Activated naive CD4-positive, alpha-beta T cell treated with anti-CD3 and anti-CD28 coated beads, Interleukin-2, amount 50 U/mL, for 24 hours (primary cell): ENCODE measurements at regions not wholly inside any gene's neighbourhood (a gene's known extent, or its start where the extent isn't known, plus 50 kb on each side); places are given as distances from the start of the nearest gene placed in this dataset.

Experiments
- H3K27ac Mint-ChIP-seq: one replicate; pipeline ENCODE4 v1.8.0; 2021; ENCODE audit warnings: mild to moderate bottlenecking, mixed read lengths
- H3K27me3 Mint-ChIP-seq: one replicate; pipeline ENCODE4 v1.8.0; 2021; ENCODE audit warnings: mixed read lengths
- H3K36me3 Mint-ChIP-seq: one replicate; pipeline ENCODE4 v1.8.0; 2021; ENCODE audit warnings: mixed read lengths
- H3K4me1 Mint-ChIP-seq: one replicate; pipeline ENCODE4 v1.8.0; 2021; ENCODE audit warnings: mixed read lengths
- H3K4me3 Mint-ChIP-seq: one replicate; pipeline ENCODE4 v1.8.0; 2021; ENCODE audit warnings: mild to moderate bottlenecking, mixed read lengths
- H3K9me3 Mint-ChIP-seq: one replicate; pipeline ENCODE4 v1.8.0; 2021; ENCODE audit warnings: mixed read lengths

DNA sequence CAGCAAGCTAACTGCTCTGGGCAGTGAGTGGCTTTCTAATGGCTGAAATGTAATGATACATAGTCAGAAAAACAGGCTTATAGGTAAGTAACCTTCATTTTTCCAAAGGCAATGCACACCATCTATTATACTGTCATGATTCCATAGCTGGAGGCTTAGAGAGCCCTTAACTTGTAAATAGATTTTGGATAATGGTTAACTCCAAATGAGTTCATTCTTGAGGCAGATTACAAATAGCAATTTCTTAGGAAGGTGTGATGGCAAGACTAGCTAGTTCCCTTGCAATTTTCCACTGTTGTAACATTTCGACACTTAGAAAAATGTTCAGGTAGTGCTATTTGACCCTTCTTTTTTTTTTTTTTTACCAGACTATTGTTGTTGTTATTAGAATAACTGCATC is 789.8 kb upstream of the PCDH9 start:
- H3K9me3 Mint-ChIP-seq = peaks cover 12% of the 10 kb centered on the region
- H3K4me3 Mint-ChIP-seq = no peak overlapping the region
- H3K36me3 Mint-ChIP-seq = no peaks in the 10 kb centered on the region
- no peak overlapping the region for H3K27ac Mint-ChIP-seq
- no peaks in the 10 kb centered on the region for H3K4me1 Mint-ChIP-seq
- H3K27me3 Mint-ChIP-seq = no peaks in the 10 kb centered on the region

DNA sequence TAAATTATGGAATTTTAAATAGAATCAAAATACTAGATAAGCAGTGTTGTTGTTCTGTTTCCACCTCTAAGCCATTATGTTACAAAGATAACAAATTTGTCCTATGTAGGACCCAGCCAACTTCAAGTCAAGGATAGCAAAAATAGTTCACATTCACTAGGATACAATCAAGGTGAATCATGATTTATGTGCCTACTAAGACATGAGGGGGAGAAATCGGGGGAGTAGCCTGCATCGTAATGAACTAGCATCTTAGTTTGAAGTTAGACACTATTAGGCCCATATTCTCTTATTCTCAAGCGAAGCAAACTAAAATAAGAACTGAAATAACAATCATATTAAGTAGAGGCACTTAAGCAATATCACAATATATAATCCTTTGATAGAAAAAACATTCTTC is 779.4 kb upstream of the PCDH9 start:
- Mint-ChIP-seq H3K4me1 (no peaks in the 10 kb centered on the region), H3K36me3 (no peaks in the 10 kb centered on the region), H3K9me3 (peaks cover 7% of the 10 kb centered on the region), H3K4me3 (no peak overlapping the region), H3K27ac (no peak overlapping the region), H3K27me3 (no peaks in the 10 kb centered on the region)

DNA sequence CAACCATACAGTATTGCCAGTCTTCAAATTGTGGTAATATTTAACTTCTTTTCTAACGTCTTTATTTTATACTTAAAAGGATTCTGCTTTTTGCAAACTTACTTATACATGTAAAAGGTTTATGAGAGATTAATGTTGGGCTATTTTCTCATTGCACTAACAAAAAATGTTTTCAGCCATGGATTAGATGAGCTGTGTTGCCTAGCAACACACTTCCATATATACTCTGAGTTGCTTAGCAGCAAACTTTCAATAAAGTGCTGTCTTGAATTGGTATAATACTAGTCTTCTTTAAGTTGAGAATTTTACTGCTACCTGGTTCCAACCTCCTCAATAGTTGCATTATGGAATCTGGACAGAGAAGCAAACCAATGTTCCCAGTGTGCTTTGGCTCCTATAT is 777.4 kb upstream of the PCDH9 start:
- H3K27me3 Mint-ChIP-seq = no peaks in the 10 kb centered on the region
- H3K27ac Mint-ChIP-seq = no peak overlapping the region
- H3K36me3 Mint-ChIP-seq = no peaks in the 10 kb centered on the region
- H3K4me1 Mint-ChIP-seq = no peaks in the 10 kb centered on the region
- H3K9me3 Mint-ChIP-seq = peaks cover 11% of the 10 kb centered on the region
- no peak overlapping the region for H3K4me3 Mint-ChIP-seq

DNA sequence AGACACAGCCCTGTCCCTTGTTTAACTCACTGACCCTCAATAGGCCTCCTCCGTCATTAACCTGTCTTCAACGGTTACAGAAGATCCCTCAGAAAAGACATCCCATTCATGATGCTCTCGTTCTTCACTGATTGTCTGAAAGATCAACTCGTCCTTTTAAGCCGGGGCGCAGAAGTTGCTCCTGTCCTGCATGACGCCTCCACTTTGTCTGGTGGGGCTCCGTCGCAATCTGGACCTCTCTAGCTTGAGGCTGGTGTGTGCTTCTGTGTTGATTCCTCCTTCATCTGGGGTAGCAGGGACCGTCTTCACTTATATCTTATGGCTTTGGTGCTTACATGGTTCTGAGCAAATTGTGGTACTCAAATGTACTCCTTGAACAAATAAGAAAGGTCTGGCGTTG is 766.0 kb upstream of the PCDH9 start:
- H3K4me3 Mint-ChIP-seq = no peak overlapping the region
- no peaks in the 10 kb centered on the region for H3K27me3 Mint-ChIP-seq
- no peaks in the 10 kb centered on the region for H3K36me3 Mint-ChIP-seq
- peaks cover 5% of the 10 kb centered on the region for H3K9me3 Mint-ChIP-seq
- no peaks in the 10 kb centered on the region for H3K4me1 Mint-ChIP-seq
- H3K27ac Mint-ChIP-seq = no peak overlapping the region

DNA sequence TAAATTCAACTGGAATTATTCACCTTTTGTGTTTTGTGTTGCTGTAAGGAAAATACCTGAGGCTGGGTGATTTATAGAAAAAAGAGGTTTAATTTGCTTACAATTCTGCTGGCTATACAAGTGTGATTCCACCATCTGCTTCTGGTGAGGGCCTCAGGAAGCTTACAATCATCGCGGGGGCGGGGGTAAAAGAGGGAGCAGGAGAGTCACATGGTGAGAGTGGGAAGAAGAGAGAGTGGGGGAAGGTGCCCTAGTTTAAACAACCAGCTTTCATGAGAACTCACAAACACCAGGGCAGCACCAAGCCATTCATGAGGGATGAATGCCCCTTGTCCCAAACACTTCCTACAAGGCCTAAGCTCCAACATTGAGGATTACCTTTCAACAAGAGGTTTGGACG is 760.7 kb upstream of the PCDH9 start:
- Mint-ChIP-seq H3K4me3 (no peak overlapping the region), H3K36me3 (no peaks in the 10 kb centered on the region), H3K4me1 (no peaks in the 10 kb centered on the region), H3K27ac (no peak overlapping the region), H3K27me3 (no peaks in the 10 kb centered on the region), H3K9me3 (peaks cover 7% of the 10 kb centered on the region)

DNA sequence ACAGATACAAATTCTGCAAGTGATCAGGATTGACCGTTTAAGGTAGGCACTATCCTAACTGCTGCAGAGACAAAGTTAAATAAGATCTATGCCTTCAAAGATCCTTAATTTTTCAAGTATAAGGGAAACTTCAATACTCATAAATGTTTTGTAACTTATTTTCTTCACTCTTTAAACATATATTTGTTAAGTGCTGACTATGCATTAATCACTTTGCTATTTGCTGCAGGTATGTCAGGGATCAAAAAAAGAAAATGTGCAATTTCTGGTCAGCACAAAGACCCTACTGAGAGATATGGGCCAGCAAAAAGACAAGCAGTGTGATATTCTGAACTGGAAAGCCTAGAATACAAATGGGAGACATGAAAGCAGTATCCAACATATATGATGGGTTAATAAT is 756.1 kb upstream of the PCDH9 start:
- no peak overlapping the region for H3K4me3 Mint-ChIP-seq
- H3K9me3 Mint-ChIP-seq = peaks cover 7% of the 10 kb centered on the region
- H3K27ac Mint-ChIP-seq = no peak overlapping the region
- no peaks in the 10 kb centered on the region for H3K4me1 Mint-ChIP-seq
- H3K27me3 Mint-ChIP-seq = no peaks in the 10 kb centered on the region
- H3K36me3 Mint-ChIP-seq = no peaks in the 10 kb centered on the region

DNA sequence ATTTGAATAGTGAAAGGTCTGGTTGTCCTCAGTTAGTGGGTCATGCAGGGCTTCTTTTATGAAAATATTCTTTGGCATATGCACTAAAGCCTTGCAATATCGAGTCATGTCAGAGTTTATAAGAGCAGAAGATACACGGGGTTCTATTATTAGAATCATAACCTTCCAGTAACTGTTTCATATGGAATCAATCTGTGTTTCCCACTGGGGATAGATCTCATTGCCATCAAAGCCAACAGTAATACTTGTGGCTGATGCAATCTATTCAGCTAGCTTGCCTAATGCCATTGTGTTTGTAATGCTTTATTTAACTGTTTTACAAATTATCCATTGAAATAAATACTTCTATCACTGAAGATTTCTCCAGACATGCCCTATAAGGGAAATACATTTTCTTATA is 746.9 kb upstream of the PCDH9 start:
- Mint-ChIP-seq H3K27me3 (no peaks in the 10 kb centered on the region), H3K27ac (no peak overlapping the region), H3K4me1 (no peaks in the 10 kb centered on the region), H3K9me3 (no peaks in the 10 kb centered on the region), H3K4me3 (no peak overlapping the region), H3K36me3 (no peaks in the 10 kb centered on the region)

DNA sequence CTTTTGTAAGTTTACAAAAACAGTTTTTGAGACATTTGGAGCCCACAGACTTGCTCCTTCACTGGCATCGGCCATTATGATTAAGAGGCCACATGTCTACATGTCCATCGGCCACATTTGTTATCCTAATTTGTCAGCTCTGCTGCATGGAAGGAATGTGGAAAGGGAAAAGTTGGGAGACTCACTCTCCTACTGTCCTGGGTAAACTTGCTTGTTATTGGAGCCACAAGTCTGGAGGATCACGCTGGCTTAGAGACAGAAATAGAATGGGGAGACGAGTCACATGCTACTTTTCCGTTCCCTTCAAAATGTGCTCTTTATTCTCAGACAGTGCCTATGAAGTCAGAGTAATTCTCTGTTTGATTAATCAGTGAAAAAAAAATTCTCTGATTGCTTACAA is 741.2 kb upstream of the PCDH9 start:
- no peak overlapping the region for H3K4me3 Mint-ChIP-seq
- no peaks in the 10 kb centered on the region for H3K4me1 Mint-ChIP-seq
- no peak overlapping the region for H3K27ac Mint-ChIP-seq
- no peaks in the 10 kb centered on the region for H3K9me3 Mint-ChIP-seq
- no peaks in the 10 kb centered on the region for H3K36me3 Mint-ChIP-seq
- no peaks in the 10 kb centered on the region for H3K27me3 Mint-ChIP-seq

DNA sequence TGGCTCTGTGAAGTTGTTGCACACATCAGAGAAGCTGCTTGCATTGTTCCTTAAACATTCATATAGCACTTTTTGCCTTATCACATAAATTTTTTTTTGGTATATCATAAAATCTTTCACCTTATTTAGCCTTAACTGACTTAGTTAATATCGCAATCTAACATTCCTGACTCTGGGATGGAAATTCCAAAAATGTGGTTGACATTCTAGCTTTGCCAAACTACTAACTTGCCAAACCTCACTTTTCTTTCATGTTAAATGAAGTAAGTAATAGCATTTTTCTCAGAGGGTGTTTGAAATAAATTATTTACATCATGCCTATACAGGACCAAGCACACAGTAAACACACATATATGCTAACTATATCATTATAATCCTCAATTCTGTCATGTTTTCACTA is 736.9 kb upstream of the PCDH9 start:
- peaks cover 4% of the 10 kb centered on the region for H3K9me3 Mint-ChIP-seq
- no peaks in the 10 kb centered on the region for H3K27me3 Mint-ChIP-seq

DNA sequence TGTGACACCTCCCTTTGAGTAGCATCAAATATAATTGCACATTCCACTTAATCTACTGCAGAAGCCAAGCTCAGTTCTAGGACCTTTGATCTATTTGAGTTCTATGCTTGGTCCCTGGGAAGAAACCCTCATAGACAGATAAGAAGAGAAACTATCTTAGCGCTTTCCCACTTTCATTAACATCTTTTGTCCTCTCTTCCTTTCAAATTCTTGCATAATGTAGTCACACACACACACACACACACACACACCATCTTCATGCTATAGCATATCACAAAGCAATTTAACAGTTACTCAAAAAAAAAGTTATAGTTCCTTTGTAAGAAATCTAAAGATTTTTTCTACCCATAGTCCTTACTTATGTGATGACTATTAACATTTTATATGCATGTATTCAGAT is 735.9 kb upstream of the PCDH9 start:
- Mint-ChIP-seq H3K27me3 (no peaks in the 10 kb centered on the region), H3K27ac (no peak overlapping the region), H3K36me3 (no peaks in the 10 kb centered on the region), H3K4me3 (no peak overlapping the region), H3K4me1 (no peaks in the 10 kb centered on the region), H3K9me3 (peaks cover 5% of the 10 kb centered on the region)

More for the DNA sequence above, 736.9 kb upstream of the PCDH9 start:
- Mint-ChIP-seq H3K27ac (no peak overlapping the region), H3K4me3 (no peak overlapping the region), H3K36me3 (no peaks in the 10 kb centered on the region), H3K4me1 (no peaks in the 10 kb centered on the region)

DNA sequence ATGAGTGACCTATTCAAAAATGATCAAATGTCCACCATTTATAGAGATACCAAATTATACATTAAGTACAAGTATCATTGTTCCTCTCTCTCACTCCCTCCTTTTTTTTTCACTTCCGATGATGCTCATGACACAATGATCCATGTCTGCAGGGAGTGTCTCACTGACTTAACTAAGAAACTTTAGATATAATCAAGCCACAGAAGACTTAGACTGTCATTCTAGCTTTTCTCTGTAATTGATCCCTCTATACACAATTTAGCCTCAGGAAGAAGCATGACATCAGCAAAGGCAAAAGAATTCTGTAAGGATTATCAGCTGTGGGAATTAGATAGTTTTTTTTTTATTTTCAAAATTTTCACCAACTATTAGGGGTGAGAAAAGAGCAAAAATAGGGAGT is 734.9 kb upstream of the PCDH9 start:
- Mint-ChIP-seq H3K4me1 (no peaks in the 10 kb centered on the region), H3K9me3 (peaks cover 5% of the 10 kb centered on the region), H3K27ac (no peak overlapping the region), H3K27me3 (no peaks in the 10 kb centered on the region), H3K36me3 (no peaks in the 10 kb centered on the region), H3K4me3 (no peak overlapping the region)

DNA sequence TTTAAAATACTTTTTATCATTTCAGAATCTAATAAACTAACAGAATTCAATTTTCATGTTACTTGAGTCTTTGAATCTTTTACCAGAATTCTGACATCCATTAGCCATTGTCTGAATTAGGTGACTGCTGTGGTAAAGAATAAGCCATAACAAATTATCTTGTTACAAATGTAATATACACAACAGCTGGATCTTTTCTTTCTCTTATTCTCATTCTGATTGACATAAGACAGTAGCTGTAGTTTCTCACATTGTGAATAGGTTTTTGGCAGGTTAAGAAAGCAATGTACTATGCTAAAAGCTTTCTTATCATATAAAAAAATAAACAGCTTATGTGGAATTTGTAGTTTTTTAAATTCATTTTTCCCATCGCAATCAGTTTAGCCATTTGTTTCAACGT is 734.0 kb upstream of the PCDH9 start:
- H3K27ac Mint-ChIP-seq = no peak overlapping the region
- H3K9me3 Mint-ChIP-seq = peaks cover 5% of the 10 kb centered on the region
- H3K27me3 Mint-ChIP-seq = no peaks in the 10 kb centered on the region
- no peak overlapping the region for H3K4me3 Mint-ChIP-seq
- H3K36me3 Mint-ChIP-seq = no peaks in the 10 kb centered on the region
- H3K4me1 Mint-ChIP-seq = no peaks in the 10 kb centered on the region

DNA sequence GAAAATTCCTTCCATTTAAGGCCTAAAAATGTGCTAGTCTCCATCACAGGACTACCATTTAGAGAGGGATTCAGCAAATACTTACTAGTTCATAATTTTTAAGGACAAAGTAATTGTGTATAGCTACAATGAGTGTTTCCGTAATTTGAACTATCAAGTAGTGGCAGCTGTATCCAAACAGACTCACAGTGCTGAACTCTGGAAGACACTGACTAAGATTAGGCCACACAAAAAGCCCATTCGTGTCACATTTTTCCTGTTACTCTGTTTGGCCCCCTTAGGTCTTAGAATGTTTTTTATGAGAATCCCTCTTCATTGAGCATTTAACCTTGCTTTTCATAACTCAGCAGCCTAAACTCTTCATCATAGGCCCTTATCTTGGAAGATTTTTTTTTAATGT is 731.2 kb upstream of the PCDH9 start:
- H3K4me3 Mint-ChIP-seq = no peak overlapping the region
- H3K36me3 Mint-ChIP-seq = no peaks in the 10 kb centered on the region
- peaks cover 11% of the 10 kb centered on the region for H3K9me3 Mint-ChIP-seq

DNA sequence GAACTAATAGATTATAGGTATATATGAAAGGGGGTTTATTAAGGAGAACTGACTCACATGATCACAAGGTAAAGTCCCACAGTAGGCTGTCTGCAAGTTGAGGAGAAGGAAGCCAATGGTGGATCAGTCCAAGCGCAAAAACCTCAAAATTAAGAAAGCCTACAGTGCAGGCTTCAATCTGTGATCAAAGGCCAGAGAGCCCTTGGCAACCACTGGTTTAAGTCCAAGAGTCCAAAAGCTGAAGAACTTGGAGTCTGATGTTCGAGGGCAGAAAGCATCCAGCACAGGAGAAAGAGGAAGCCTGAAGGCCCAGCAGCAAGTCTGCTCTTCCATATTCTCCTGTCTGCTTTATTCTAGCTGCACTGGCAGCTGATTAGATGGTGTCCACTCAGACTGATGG is 721.3 kb upstream of the PCDH9 start:
- Mint-ChIP-seq H3K9me3 (peaks cover 5% of the 10 kb centered on the region), H3K27me3 (no peaks in the 10 kb centered on the region), H3K4me1 (no peaks in the 10 kb centered on the region), H3K36me3 (no peaks in the 10 kb centered on the region), H3K27ac (no peak overlapping the region), H3K4me3 (no peak overlapping the region)

More for the DNA sequence above, 731.2 kb upstream of the PCDH9 start:
- Mint-ChIP-seq H3K27ac (no peak overlapping the region), H3K27me3 (no peaks in the 10 kb centered on the region), H3K4me1 (no peaks in the 10 kb centered on the region)

DNA sequence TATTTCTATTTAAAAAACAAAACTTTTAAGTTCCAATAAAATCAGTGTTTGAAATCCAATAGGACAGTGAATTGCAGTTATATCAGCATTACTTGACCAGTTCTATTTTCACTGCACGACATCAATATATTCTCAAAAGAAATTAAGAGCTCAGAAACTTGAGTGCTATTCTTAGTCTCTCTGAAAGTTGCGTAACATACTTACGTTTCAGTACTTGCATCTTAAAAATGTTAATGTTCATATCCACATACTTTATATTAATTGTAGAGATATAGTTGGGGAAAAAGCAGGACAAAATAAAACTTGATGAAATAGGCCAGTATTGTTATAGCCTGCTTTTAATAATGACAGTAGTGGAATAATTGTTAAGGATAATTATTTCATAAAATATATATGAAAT is 720.5 kb upstream of the PCDH9 start:
- Mint-ChIP-seq H3K9me3 (peaks cover under 1% of the 10 kb centered on the region), H3K36me3 (no peaks in the 10 kb centered on the region), H3K4me3 (no peak overlapping the region), H3K4me1 (no peaks in the 10 kb centered on the region), H3K27ac (no peak overlapping the region), H3K27me3 (no peaks in the 10 kb centered on the region)

DNA sequence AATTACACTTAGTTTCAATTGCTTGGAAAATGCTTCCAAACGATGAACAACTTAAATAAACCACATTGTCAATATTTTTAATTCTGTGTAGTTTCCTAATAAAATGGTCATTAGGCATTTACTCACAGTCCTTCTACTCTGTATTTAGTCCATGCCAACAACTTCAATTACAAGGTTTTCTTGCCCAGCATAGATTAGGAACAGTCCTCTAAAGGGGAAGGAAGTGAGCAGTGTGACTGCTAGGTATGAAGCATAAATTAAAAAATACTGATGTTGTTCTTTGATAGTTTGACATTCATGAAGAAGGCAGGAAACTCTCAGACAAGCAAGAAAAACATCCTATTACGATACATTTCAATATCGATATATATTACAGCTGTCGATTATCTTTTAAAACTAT is 716.0 kb upstream of the PCDH9 start:
- no peaks in the 10 kb centered on the region for H3K27me3 Mint-ChIP-seq
- no peaks in the 10 kb centered on the region for H3K36me3 Mint-ChIP-seq
- peaks cover 7% of the 10 kb centered on the region for H3K9me3 Mint-ChIP-seq
- no peaks in the 10 kb centered on the region for H3K4me1 Mint-ChIP-seq
- H3K27ac Mint-ChIP-seq = no peak overlapping the region
- no peak overlapping the region for H3K4me3 Mint-ChIP-seq

DNA sequence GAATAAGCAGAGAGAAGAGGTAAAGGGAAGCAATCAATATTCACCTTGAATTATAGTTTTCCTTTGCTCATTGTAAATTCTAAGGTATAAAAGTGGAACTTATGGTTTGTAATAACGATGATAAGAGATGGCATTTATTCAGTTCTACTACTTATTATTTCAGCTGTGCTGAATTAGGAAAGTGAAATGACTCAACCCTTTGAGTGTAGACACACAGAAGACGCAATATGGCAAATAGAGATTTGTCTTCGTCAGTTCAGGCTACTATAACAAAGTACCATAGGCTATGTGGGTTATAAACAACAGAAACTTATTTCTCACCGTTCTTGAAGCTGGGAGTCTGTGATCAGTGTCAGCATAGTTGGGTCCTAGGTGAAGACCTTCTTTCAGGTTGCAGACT is 713.0 kb upstream of the PCDH9 start:
- H3K4me1 Mint-ChIP-seq = no peaks in the 10 kb centered on the region
- H3K4me3 Mint-ChIP-seq = no peak overlapping the region
- no peaks in the 10 kb centered on the region for H3K36me3 Mint-ChIP-seq

DNA sequence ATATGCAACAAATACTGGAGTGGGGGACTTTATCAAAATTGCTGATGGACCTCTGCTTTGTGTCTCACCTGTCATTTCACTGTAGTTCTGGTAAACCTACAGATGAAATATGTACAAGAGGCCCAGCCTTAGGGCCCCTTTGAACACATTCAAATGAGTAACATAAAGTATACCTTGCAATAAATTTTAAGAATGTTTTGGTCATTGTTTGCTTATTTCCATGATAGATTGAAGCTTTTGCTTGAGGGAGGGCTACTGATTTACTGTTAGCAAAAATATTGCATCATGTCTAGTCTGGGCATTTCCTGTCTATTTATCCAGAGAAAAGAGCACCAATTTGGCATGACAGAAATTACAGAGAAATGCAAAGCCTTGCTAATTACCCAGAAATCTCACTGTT is 705.5 kb upstream of the PCDH9 start:
- H3K36me3 Mint-ChIP-seq = no peaks in the 10 kb centered on the region
- H3K9me3 Mint-ChIP-seq = no peaks in the 10 kb centered on the region
- no peaks in the 10 kb centered on the region for H3K27me3 Mint-ChIP-seq
- H3K27ac Mint-ChIP-seq = no peak overlapping the region
- no peaks in the 10 kb centered on the region for H3K4me1 Mint-ChIP-seq
- no peak overlapping the region for H3K4me3 Mint-ChIP-seq

More for the DNA sequence above, 713.0 kb upstream of the PCDH9 start:
- no peaks in the 10 kb centered on the region for H3K27me3 Mint-ChIP-seq
- H3K27ac Mint-ChIP-seq = no peak overlapping the region
- peaks cover 7% of the 10 kb centered on the region for H3K9me3 Mint-ChIP-seq
